H1 (cell line): ENCODE measurements at regions not wholly inside any gene's neighbourhood (a gene's known extent, or its start where the extent isn't known, plus 50 kb on each side); places are given as distances from the start of the nearest gene placed in this dataset.

Experiments
- SAP30 ChIP-seq: fragments of 300-600 bp; sonication (generic); IDR thresholded peaks from 2 replicates; pipeline ENCODE4 v1.7.1; 2012; ENCODE audit warnings: low read length, moderate library complexity, mild to moderate bottlenecking, inconsistent platforms; ENCODE audit not compliant: insufficient read depth, insufficient replicate concordance
- TEAD4 ChIP-seq: IDR thresholded peaks from 2 replicates; pipeline ENCODE4 v1.6.1; 2012; ENCODE audit warnings: low read depth, low read length, inconsistent platforms, mixed read lengths

GRCh38 chr21:38156200-38156599 is 100.6 kb upstream of the KCNJ15 start (continued):
- no peak for TF ChIP-seq SAP30
- TF ChIP-seq TEAD4: no peak
